MG63 (cell line): ENCODE measurements at regions not wholly inside any gene's neighbourhood (a gene's known extent, or its start where the extent isn't known, plus 50 kb on each side); places are given as distances from the start of the nearest gene placed in this dataset.
"Not testable (repeated sequence)": the region's sequence is repeated elsewhere in the genome, so short reads cannot be mapped to it uniquely, and the experiment has no call there.

ENCODE experiments used
- DNase-seq: peaks from one replicate; pipeline ENCODE4 v3.0.0-alpha.2; 2020
- H3K27me3 ChIP-seq: fragments of 250-450 bp; sonication (Bioruptor Pico); 2 replicates; pipeline ENCODE4 v1.5.1; 2020; ENCODE audit warnings: mild to moderate bottlenecking, moderate library complexity
- H3K36me3 ChIP-seq: fragments of 250-450 bp; sonication (Bioruptor Pico); 2 replicates; pipeline ENCODE4 v1.5.1; 2020; ENCODE audit warnings: mild to moderate bottlenecking, moderate library complexity
- H3K4me3 ChIP-seq: fragments of 250-450 bp; sonication (Bioruptor Pico); 2 replicates; pipeline ENCODE4 v1.5.1; 2020; ENCODE audit warnings: mild to moderate bottlenecking, moderate library complexity
- H3K9me3 ChIP-seq: fragments of 250-450 bp; sonication (Bioruptor Pico); 2 replicates; pipeline ENCODE4 v1.5.1; 2020; ENCODE audit warnings: mild to moderate bottlenecking, moderate library complexity

DNA sequence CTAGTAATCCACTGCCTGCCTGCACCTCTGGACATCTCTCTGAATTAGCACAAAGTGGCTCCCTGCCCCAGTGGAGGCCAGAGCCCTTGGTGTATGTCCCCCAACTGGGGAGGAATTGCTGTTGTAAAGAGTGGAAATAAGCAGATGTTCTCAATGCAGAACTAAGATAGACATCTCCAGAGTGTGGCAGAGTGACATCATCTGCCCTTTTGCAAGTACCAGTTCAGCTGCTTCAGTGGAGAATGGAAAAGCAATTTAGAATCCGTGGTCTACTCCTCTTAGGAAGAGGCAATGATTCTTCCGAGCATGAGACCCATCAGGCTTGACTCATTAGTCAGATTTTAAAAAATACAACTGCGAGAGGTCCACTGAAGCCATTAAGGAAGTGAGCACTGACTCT lies 1512.0 kb upstream of the GOT2 start:
- H3K36me3 ChIP-seq, result no peaks in the 10 kb centered on the region
- H3K4me3 ChIP-seq, result no peak overlapping the region
- no peaks in the 10 kb centered on the region for H3K9me3 ChIP-seq
- DNase-seq, result no peak
- H3K27me3 ChIP-seq, result no peaks in the 10 kb centered on the region

DNA sequence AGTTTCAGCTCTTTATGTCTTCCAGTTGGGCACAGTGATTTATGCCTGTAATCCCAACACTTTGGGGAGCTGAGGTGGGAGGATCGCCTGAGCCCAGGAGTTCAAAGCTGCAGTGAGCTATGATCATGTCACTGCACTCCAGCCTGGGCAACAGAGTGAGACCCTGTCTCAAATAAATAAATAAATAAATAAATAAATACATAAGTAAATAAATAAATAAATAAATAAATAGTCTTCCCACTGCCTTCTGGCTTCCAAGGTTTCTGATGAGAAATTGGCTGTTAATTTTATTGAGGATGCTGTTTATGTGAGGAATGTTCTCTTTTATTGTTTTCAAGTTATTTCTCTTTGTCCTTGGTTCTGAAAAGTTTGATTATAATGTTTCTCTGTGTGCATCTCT lies 1507.6 kb upstream of the GOT2 start:
- Histone ChIP-seq H3K36me3 (no peaks in the 10 kb centered on the region), H3K4me3 (no peak overlapping the region), H3K9me3 (no peaks in the 10 kb centered on the region), H3K27me3 (no peaks in the 10 kb centered on the region)
- no peak for DNase-seq

DNA sequence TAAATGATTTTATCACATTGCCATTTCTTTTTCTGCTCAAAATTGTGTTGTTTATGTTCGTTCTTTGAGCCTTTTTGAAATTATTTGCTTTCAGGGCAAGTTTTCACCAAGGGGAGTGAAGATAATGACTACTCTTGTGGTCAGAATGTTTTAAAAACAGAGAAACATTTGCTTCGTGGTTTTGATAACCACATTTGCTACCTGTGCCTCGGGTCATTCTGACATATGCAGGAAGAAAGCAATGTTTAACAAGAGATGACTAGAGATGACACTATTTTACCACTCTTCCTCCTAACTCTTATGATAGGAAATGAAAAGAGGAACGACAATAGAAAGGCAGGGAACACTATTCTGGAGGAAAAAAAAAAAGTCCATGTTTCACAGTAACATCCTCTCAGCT lies 1496.5 kb upstream of the GOT2 start:
- DNase-seq, result no peak
- H3K27me3 ChIP-seq, result no peaks in the 10 kb centered on the region
- H3K4me3 ChIP-seq, result no peak overlapping the region
- no peaks in the 10 kb centered on the region for H3K36me3 ChIP-seq
- H3K9me3 ChIP-seq, result no peaks in the 10 kb centered on the region

DNA sequence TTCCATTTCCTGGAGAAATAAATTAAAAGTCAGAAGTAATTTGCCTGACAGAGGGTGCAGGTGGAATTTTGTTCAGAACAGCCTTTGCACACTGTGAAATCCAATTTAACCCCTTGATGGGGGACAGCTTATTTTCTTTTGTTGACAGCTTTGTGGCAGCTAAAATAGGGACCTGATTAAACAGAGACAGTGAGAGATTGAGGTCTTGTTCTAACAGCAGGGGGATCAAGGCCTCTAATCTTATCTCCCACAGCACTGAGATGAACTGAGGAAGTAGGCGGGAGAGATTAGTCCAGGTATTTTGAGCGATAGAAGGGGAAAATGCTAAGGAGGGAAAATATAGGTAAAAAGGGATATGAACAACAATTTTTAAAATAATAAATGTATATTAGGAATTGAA lies 1491.4 kb upstream of the GOT2 start:
- Histone ChIP-seq H3K4me3 (no peak overlapping the region), H3K27me3 (no peaks in the 10 kb centered on the region), H3K9me3 (no peaks in the 10 kb centered on the region), H3K36me3 (no peaks in the 10 kb centered on the region)
- no peak for DNase-seq

DNA sequence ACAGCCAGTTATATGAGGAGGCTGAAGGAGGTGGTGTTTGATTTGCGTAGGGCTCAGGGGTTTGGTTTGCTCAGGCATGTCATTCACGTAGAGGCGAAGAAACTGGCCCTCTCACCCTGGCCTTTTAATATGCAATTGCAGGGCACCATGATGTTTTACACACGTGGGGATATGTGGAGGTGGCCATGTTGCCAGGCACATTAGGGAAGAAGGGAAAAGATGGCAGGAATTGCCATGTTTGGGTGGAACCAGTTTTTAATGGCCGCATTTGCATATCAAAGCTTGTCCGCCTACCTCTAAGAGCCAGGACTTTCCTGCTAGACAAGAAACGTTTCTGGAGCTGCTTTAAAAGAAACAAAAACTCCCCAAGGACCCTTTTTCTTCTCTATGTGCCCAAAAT lies 1483.7 kb upstream of the GOT2 start:
- Histone ChIP-seq H3K4me3 (no peak overlapping the region), H3K9me3 (no peaks in the 10 kb centered on the region), H3K27me3 (no peaks in the 10 kb centered on the region), H3K36me3 (no peaks in the 10 kb centered on the region)
- DNase-seq, result no peak

DNA sequence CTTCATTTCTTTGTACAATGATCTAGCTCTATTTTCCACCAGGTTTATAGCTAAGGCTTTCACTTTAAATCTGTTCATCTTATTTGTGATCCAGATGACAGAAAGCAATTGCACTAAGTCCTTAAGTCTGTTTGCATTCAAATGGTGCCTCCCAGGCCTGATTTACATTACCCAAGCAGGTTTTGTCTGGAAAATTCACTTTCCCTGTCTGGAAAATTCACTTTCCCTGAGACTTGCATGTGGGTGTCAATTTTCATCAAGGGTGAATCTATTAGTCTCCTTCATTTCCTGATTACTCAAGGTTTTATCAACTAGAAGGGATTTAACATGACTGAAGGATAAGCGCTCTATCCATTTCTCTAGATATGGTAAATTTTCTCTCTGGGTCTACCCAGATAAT lies 1480.2 kb upstream of the GOT2 start:
- no peak overlapping the region for H3K4me3 ChIP-seq
- H3K9me3 ChIP-seq, result no peaks in the 10 kb centered on the region
- no peak for DNase-seq
- H3K27me3 ChIP-seq, result no peaks in the 10 kb centered on the region
- no peaks in the 10 kb centered on the region for H3K36me3 ChIP-seq

DNA sequence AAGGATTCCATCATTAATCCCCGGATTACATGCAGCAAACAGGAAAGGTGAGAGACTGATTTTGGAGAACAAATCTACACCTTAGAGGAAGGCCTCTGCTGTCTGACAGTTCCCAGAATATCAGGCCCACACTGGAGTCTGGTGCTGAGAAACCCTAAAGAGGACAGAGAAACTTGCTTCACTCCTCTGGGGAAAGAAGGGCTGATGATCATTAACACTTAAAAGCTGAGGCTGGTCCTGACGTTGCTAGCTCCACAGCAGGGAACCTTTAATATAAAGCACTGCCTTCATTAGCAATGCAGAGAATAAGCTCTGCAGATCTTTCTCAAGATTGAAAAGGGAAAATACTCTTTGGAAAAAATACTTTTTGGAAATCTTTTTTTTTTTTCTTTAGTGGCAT lies 1472.4 kb upstream of the GOT2 start:
- no peak for DNase-seq
- no peak overlapping the region for H3K4me3 ChIP-seq
- H3K9me3 ChIP-seq, result no peaks in the 10 kb centered on the region
- H3K27me3 ChIP-seq, result no peaks in the 10 kb centered on the region
- no peaks in the 10 kb centered on the region for H3K36me3 ChIP-seq

DNA sequence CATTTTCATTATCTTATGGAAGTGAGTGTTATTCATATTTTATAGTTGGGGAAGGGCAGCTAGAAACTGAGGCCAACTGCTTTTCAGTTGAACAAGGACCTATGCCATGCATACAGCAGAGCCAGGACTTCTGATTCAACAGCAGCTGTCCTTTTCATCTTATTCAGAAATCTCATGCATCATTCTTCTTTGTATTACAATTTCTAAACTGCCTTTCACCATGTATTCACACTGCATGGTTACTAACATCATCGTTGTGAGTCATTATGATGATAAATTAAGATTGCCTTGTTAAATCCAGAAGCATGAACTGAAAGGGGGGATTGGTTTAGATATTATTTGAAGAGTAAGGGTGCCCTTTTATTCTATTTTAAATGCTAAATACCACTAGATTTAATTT lies 1470.1 kb upstream of the GOT2 start:
- Histone ChIP-seq H3K4me3 (no peak overlapping the region), H3K9me3 (no peaks in the 10 kb centered on the region), H3K36me3 (no peaks in the 10 kb centered on the region), H3K27me3 (no peaks in the 10 kb centered on the region)
- DNase-seq, result no peak

DNA sequence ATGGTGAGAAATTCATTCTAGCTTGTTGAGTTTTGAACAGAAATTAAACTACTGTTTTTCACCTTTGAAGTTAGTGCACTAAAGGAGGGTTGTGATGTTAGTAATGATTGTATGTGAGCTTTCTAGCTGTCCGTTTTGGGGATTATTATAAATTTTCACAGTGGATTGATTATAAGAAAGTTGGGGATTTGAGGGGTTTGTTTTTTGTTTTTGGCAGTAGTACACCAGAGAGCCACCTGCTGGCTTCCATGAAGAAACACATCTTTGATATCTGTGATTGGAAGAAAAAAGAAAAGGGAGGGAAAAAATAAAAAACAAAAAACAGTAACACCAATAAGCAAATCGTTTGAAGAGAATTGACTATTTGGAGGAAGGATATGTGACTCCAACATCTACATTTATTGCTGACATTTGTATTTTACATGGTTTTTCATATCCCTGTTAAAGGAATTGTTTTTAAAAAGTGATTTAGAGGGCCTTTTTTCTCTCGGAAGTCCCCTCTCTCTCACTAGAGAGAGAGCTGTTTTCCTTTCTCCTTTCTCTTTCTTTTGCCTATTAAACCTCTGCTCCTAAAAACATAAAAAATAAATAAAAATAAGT lies 1469.5 kb upstream of the GOT2 start:
- Histone ChIP-seq H3K4me3 (no peak overlapping the region), H3K9me3 (no peaks in the 10 kb centered on the region), H3K36me3 (no peaks in the 10 kb centered on the region), H3K27me3 (no peaks in the 10 kb centered on the region)
- DNase-seq, result no peak

DNA sequence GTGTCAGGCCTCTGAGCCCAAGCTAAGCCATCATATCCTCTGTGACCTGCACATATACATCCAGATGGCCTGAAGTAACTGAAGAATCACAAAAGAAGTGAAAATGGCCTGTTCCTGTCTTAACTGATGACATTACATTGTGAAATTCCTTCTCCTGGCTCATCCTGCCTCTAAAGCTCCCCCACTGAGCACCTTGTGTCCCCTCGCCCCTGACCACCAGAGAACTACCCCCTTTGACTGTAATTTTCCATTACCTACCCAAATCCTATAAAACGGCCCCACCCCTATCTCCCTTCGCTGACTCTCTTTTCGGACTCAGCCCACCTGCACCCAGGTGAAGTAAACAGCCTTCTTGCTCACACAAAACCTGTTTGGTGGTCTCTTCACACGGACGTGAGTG lies 1466.6 kb upstream of the GOT2 start:
- DNase-seq, H3K27me3 ChIP-seq, H3K36me3 ChIP-seq: not testable (repeated sequence)

DNA sequence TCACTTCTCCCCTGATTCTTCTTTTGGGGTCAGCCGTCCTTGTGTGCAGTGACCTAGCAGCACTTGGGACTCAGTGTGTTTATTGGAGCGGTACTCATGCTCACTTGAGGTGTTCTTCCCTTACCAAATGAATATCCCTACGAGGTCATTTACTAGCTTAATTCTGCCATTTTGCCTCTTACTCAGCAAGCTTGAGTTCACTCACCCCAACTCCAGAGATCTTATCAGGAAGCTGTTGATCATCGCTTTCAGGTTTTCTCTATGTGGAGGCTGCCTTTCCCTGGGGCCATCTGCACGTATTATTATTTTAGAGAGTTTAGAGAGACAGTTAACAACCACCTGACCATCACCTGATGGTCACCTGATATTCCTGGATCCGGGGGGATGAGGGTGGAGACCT lies 1466.0 kb upstream of the GOT2 start:
- Histone ChIP-seq H3K9me3 (no peaks in the 10 kb centered on the region), H3K36me3 (no peaks in the 10 kb centered on the region), H3K27me3 (no peaks in the 10 kb centered on the region), H3K4me3 (no peak overlapping the region)
- no peak for DNase-seq

More for the DNA sequence above, 1466.6 kb upstream of the GOT2 start:
- not testable (repeated sequence) for H3K4me3 ChIP-seq, H3K9me3 ChIP-seq

DNA sequence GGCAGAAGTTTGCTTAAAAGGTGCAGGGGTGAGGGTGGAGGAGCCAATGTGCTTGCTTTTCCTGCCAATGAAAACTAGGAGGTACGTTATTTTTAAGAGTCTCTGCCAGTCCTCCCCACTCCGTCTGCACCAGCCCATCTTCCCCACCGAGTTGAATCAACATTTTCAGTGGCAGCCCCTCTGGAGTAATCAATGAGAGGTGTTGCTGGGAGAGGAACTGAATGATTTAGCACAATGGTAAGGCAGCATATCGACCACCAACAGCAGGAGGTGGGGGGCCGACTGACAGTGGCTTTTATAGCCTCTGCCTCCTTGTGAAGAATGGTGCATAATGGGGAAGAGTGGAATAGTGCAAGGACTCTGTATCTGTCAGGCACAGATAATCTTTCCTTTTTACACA lies 1465.0 kb upstream of the GOT2 start:
- DNase-seq, result no peak
- Histone ChIP-seq H3K4me3 (no peak overlapping the region), H3K27me3 (no peaks in the 10 kb centered on the region), H3K9me3 (no peaks in the 10 kb centered on the region), H3K36me3 (no peaks in the 10 kb centered on the region)

DNA sequence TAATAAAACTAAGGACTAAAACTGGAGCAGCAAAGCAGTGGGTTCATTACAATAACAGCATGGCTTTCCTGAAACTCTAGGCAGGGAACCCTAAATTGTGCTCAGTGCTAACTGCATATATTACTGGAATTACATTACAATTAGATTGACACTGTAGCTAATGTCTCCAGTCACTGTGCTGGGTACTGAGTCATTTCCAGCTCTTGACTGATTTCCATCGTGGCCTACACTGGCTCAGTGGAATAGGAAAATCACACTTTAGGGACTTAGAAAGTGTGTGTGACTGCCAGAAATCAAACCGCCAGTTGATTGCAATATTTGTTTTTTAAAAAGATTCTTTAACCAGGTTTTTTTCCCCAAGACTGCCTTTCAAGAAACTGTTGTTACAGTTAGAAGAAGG lies 1447.4 kb upstream of the GOT2 start:
- H3K36me3 ChIP-seq, result no peaks in the 10 kb centered on the region
- no peak for DNase-seq
- H3K4me3 ChIP-seq, result no peak overlapping the region
- no peaks in the 10 kb centered on the region for H3K9me3 ChIP-seq
- no peaks in the 10 kb centered on the region for H3K27me3 ChIP-seq

DNA sequence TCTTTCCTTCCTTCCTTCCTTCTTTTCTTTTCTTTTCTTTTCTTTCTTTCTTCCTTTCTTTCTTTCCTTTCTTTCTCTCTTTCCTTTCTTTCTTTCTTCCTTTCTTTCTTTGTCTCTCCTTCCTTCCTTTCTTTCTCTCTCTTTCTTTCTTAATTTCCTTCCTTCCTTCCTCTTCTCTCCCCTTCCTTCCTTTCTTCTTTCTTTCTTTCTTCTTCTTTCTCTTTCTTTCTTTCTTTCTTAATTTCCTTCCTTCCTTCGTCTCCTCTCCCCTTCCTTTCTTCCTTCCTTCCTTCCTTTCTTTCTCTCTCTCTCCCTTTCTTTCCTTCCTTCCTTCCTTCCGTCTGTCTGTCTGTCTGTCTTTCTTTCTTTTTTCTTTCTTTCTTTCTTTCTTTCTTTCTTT lies 1446.5 kb upstream of the GOT2 start:
- no peak for DNase-seq
- H3K36me3 ChIP-seq, result no peaks in the 10 kb centered on the region
- H3K4me3 ChIP-seq, result no peak overlapping the region
- no peaks in the 10 kb centered on the region for H3K9me3 ChIP-seq
- no peaks in the 10 kb centered on the region for H3K27me3 ChIP-seq

DNA sequence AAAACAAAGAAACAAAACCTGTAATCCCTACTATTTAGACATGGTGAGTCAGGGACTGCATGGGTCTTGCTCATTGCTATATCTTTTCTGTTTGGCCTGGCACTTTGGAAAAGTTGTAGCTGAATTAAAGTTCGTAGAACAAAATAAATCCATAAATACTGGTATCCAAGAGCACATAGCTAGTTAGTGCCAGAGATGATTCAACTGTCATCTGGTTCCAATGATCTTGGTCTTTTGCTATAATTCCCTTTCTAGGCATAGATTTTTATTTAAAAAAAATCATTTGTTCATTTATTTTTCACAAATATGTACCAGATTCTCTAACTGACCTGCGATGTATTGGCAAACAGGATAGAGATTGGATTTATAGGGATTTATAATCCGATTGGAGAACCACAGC lies 1436.1 kb upstream of the GOT2 start:
- no peak for DNase-seq
- no peaks in the 10 kb centered on the region for H3K27me3 ChIP-seq
- no peaks in the 10 kb centered on the region for H3K36me3 ChIP-seq
- H3K9me3 ChIP-seq, result no peaks in the 10 kb centered on the region
- no peak overlapping the region for H3K4me3 ChIP-seq

DNA sequence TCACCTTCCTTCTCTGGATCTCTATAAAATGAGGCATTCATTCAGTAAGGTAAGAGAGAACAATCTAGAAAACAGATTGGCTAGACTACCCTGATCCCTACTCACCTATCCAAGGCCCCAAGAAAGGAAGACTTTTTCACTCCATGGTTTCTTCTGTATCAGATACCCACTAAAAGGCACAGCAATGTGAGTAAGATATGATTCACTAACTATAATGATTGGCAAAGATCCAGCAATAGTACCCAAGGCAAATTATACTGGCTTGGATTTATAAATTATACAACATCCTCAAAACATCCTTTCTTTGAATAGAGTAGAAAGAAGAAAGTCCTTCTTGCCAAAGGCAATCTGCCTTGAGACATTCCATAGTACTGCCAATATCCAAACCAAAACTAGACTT lies 1432.0 kb upstream of the GOT2 start:
- no peak for DNase-seq
- no peaks in the 10 kb centered on the region for H3K9me3 ChIP-seq
- H3K27me3 ChIP-seq, result no peaks in the 10 kb centered on the region
- no peaks in the 10 kb centered on the region for H3K36me3 ChIP-seq
- H3K4me3 ChIP-seq, result no peak overlapping the region

DNA sequence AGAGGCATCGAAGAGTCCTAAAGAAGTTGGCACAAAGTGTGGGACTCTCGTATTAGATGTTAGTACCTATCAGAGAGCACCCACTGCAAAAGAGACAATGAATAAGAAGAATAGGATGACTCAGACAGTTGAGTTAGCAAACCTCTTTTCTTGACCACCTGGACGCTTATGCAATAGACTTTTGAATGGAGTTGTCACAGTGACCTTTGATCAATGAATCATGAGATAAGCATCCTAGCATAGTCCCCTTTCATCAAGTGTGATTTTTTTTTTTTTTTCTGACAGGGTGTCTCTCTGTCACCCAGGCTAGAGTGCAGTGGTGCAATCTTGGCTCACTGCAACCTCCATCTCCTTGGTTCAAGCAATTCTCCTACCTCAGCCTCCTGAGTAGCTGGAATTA lies 1417.9 kb upstream of the GOT2 start:
- H3K4me3 ChIP-seq, result no peak overlapping the region
- H3K27me3 ChIP-seq, result no peaks in the 10 kb centered on the region
- no peaks in the 10 kb centered on the region for H3K9me3 ChIP-seq
- H3K36me3 ChIP-seq, result no peaks in the 10 kb centered on the region
- no peak for DNase-seq

DNA sequence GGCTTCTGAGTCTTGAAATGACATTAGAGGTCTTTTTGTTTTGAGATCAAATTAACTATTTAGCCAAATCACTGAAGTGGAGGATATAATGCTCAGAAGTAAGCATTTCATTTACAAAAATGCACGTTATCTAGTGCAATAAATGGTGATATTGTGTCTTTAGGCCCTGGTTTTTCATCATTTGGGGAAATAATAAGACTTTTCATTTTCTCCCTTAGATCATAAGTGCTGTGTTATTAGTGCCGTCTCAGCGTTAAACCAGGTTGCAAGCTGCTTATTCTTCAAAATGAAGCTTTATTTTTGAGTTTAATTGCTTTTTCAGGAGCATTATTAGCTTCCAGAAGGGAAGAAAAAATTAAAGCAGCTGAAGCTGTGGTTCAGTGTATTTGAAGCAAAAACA lies 1416.8 kb upstream of the GOT2 start:
- no peak overlapping the region for H3K4me3 ChIP-seq
- DNase-seq, result no peak
- H3K9me3 ChIP-seq, result no peaks in the 10 kb centered on the region
- no peaks in the 10 kb centered on the region for H3K27me3 ChIP-seq
- no peaks in the 10 kb centered on the region for H3K36me3 ChIP-seq

DNA sequence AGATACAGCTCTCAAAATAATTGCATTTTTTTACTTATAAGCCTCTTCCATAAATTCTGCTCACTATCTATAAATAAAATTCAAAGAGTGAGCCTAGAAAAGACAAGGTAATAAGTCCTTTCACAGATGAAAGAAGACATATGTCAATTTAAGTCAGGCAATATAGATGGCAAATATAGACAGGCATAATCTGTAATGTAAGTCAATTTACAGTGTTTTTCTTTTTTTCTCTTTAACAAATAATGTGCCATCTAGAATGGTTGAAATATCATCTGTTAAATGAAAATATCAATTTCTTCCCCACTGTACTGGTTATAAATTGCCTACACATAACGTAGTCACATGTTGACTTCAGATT lies 1409.2 kb upstream of the GOT2 start:
- DNase-seq, result no peak
- Histone ChIP-seq H3K9me3 (no peaks in the 10 kb centered on the region), H3K36me3 (no peaks in the 10 kb centered on the region), H3K4me3 (no peak overlapping the region), H3K27me3 (no peaks in the 10 kb centered on the region)
